Psoas muscle (tissue), 7 donors: ENCODE measurements at regions not wholly inside any gene's neighbourhood (a gene's known extent, or its start where the extent isn't known, plus 50 kb on each side); places are given as distances from the start of the nearest gene placed in this dataset.

Experiments used
- ATAC-seq, 4 donors: fragments of 200-7000 bp; cut with Tn5 transposase; one replicate each; pipeline ENCODE4 v1.9.1; 2020; ENCODE audit warnings: moderate library complexity in 3 of 4, mild to moderate bottlenecking in 2 of 4
- DNase-seq, 2 donors: peaks; one replicate each; pipeline ENCODE4 v3.0.0-alpha.2; 2020
- H3K27ac ChIP-seq: fragments of 200-600 bp; one replicate; pipeline ENCODE4 v1.8.0; 2022
- H3K27me3 ChIP-seq, 3 donors: fragments of 200-600 bp in 1 of 3; one replicate each; pipeline versions ENCODE4 v1.6.1 to v1.8.0; 2013 to 2022; ENCODE audit warnings: low read length in 2 of 3, mild to moderate bottlenecking in 2 of 3, moderate library complexity in 1 of 3; ENCODE audit not compliant: insufficient read depth in 3 of 3
- H3K36me3 ChIP-seq, 2 donors: fragments of 200-600 bp in 1 of 2; one replicate each; pipeline versions ENCODE4 v1.6.1 to v1.8.0; 2013 to 2022; ENCODE audit warnings: low read depth in 1 of 2, mild to moderate bottlenecking in 1 of 2, moderate library complexity in 1 of 2; ENCODE audit not compliant: insufficient read depth in 1 of 2
- H3K4me1 ChIP-seq: fragments of 200-600 bp; one replicate; pipeline ENCODE4 v1.8.0; 2022
- H3K4me3 ChIP-seq: fragments of 200-600 bp; one replicate; pipeline ENCODE4 v1.8.0; 2022; ENCODE audit warnings: mild to moderate bottlenecking
- H3K9me3 ChIP-seq: fragments of 200-600 bp; one replicate; pipeline ENCODE4 v1.8.0; 2022
- CTCF ChIP-seq: fragments of 200-600 bp; IDR thresholded peaks from one replicate; pipeline ENCODE4 v1.8.0; 2022; ENCODE audit warnings: antibody characterized with exemption
- WGBS, 3 donors: extraction: QIAGEN DNeasy Blood & Tissue Kit; methylation state at CpG; one replicate each; pipeline versions ENCODE4 v1.1.6 to v1.1.7; 2013; 5-methylcytosine and 5-hydroxymethylcytosine counted together
- intact Hi-C, 2 donors: fragments of 100-400 bp; cut with DNase I; formaldehyde crosslinking; loops; one replicate each; pipeline versions ENCODE4 v1.11.0 to v1.14.2; 2022
- donor health status: healthy with polysubstance abuse.
- donor health status: DM: no; HTN: no; CAD: no; lungs with moderate emphysema.
- donor health status: Bipolar disorder and iron deficiency.
- donor health status: healthy.
- donor health status: DM: yes; HTN: yes; CAD: no.
- donor health status: DM: no; HTN: no; CAD: no.
- donor health status: DM: yes; HTN: yes; CAD: no.

- WGBS, 3 donors, result 46 to 58% (median 49%) methylated on average over 3 of the region's 3 CpGs
- H3K36me3 ChIP-seq, result no peaks in the 10 kb centered on the region
- intact Hi-C loops, result no loop called here
- ATAC-seq, result no peak
- DNase-seq, result no peak
- H3K27me3 ChIP-seq, result no peaks in the 10 kb centered on the region
- H3K27ac ChIP-seq, result no peak overlapping the region
- no peak for TF ChIP-seq CTCF
- H3K4me3 ChIP-seq, result no peak overlapping the region
- no peaks in the 10 kb centered on the region for H3K4me1 ChIP-seq
- no peaks in the 10 kb centered on the region for H3K9me3 ChIP-seq
Measured at GRCh38 chr14:57085801-57086200, 182.9 kb downstream of the EXOC5 start.

- no peak for ATAC-seq
- no peaks in the 10 kb centered on the region for H3K9me3 ChIP-seq
- H3K4me1 ChIP-seq, result no peaks in the 10 kb centered on the region
- H3K27ac ChIP-seq, result no peak overlapping the region
- WGBS, 3 donors, result 59 to 68% (median 65%) methylated on average over 3 of the region's 3 CpGs
- no peak for TF ChIP-seq CTCF
- no peak overlapping the region for H3K4me3 ChIP-seq
- DNase-seq, result no peak
- no peaks in the 10 kb centered on the region for H3K36me3 ChIP-seq
- H3K27me3 ChIP-seq, result no peaks in the 10 kb centered on the region
- intact Hi-C loops, result no loop called here
Measured at GRCh38 chr14:57085043-57085442, 183.7 kb downstream of the EXOC5 start.

- Histone ChIP-seq H3K27me3 (no peaks in the 10 kb centered on the region), H3K4me1 (no peaks in the 10 kb centered on the region), H3K9me3 (no peaks in the 10 kb centered on the region), H3K27ac (no peak overlapping the region), H3K36me3 (no peaks in the 10 kb centered on the region), H3K4me3 (no peak overlapping the region)
- intact Hi-C loops, result no loop called here
- ATAC-seq (no peak), DNase-seq (no peak)
- TF ChIP-seq CTCF, result no peak
- WGBS, 3 donors, result 53 to 68% (median 66%) methylated on average over 3 of the region's 3 CpGs
Measured at GRCh38 chr14:57080691-57081090, 188.0 kb downstream of the EXOC5 start.

- intact Hi-C loops, result no loop called here
- Histone ChIP-seq H3K4me1 (no peaks in the 10 kb centered on the region), H3K4me3 (no peak overlapping the region), H3K9me3 (no peaks in the 10 kb centered on the region), H3K27ac (no peak overlapping the region), H3K27me3 (peaks cover 0 to 3% (median 3%) of the 10 kb centered on the region in 3 donors), H3K36me3 (no peaks in the 10 kb centered on the region)
- ATAC-seq, result no peak
- 80 to 96% (median 95%) methylated on average over 2 of the region's 2 CpGs for WGBS, 3 donors
- DNase-seq, result no peak
- TF ChIP-seq CTCF, result no peak
Measured at GRCh38 chr14:57078054-57078453, 190.7 kb downstream of the EXOC5 start.

GRCh38 chr14:57073986-57074385 is 194.7 kb downstream of the EXOC5 start:
- WGBS, 3 donors, result 43 to 72% (median 59%) methylated on average over 5 of the region's 5 CpGs
- no peak for TF ChIP-seq CTCF
- Histone ChIP-seq H3K27me3 (peaks cover 0 to 3% (median 3%) of the 10 kb centered on the region in 3 donors), H3K4me3 (no peak overlapping the region), H3K27ac (no peak overlapping the region), H3K9me3 (no peaks in the 10 kb centered on the region), H3K4me1 (no peaks in the 10 kb centered on the region), H3K36me3 (no peaks in the 10 kb centered on the region)
- intact Hi-C loops, result no loop called here
- no peak for ATAC-seq
- no peak for DNase-seq
